Stimulated activated CD4-positive, alpha-beta T cell treated with anti-CD3 and anti-CD28 coated beads, TNF-alpha, amount 100 ng/mL, for 4 hours (primary cell): ENCODE measurements at regions not wholly inside any gene's neighbourhood (a gene's known extent, or its start where the extent isn't known, plus 50 kb on each side); places are given as distances from the start of the nearest gene placed in this dataset.

Source experiments
- DNase-seq, 3 experiments: peaks; one replicate each; pipeline ENCODE4 v3.0.0-alpha.2; 2020; ENCODE audit warnings: low read depth in 3 of 3

GRCh38 chr3:41037651-41038334 is 161.5 kb upstream of the CTNNB1 start:
- DNase-seq: no peak

DNA sequence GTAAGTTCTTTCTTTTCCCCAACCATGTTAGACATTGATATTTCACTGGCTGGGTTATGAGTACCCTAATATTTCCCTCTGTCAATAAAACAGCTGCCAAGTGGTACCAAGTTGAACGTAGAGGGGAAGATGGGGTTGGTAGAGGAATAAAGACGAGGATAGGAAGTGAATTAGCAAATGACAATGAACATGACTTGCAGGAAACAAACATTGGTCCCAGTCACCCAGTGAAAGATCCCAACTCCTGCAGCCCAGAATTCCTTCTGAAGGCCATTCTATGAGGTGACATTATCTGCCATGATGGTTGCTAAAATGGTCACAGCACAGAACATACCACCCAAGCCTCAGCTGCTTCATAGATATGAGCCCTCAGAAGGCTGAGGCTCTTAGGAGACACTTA is 159.0 kb upstream of the CTNNB1 start:
- DNase-seq: no peak

DNA sequence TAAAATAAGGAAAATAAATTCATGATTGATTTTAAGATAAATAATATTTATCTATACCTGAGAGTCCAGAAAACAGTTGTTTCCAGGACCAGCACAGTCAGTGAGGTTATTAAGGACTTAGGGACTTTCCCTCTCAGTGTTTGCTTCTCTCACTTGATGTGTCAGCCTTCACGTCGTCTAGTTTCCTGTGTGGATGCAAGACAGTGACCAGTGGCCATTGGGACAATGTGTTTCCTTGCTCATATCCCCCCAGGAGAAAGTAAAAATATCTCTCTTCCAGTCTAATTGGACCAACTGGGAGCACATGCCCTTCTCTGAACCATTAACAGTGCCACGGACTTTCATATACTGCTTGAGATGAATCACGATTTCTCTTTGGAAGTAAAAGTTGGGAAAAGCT is 157.8 kb upstream of the CTNNB1 start:
- DNase-seq: no peak

- no peak for DNase-seq
These were observed 157.4 kb upstream of the CTNNB1 start for GRCh38 chr3:41041899-41042298.

DNA sequence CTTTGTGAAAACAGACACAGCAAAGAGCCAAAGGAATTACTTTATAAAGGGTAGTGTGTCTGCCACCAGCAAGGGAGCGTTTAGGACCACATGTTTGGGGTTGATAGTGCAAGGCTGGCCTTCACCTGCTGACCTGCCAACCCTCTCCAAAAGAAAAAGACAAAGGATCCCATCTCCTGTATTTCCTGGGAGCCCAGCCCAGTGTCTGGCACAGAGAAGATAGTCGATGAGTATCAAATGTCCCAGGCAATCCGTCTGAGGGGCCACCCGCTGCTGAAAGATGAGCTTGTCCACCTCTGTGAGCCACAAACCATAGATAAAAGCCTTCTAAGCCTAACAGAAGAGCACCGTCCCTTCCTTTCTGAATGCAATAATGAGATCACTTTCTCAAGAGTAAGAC is 154.8 kb upstream of the CTNNB1 start:
- no peak for DNase-seq

DNA sequence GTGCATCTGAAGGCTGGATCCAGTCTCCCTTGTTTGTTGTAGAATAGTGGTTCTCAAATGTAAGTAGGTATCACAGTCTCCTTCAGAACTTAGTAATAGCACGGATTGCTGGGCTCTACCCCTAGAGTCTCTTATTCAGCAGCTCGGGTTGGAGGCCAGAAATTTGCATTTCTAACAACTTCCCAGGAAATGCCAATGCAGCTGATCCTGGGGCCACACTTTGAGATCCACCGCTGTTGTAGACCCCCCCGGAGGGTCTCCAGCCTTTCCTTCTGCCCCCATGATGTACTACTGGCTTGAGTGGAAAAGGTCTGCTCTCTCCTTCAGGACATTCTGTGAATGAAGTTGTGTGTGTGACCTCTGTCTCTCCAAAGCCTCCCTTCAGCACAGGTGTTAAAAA is 153.8 kb upstream of the CTNNB1 start:
- DNase-seq: no peak

DNA sequence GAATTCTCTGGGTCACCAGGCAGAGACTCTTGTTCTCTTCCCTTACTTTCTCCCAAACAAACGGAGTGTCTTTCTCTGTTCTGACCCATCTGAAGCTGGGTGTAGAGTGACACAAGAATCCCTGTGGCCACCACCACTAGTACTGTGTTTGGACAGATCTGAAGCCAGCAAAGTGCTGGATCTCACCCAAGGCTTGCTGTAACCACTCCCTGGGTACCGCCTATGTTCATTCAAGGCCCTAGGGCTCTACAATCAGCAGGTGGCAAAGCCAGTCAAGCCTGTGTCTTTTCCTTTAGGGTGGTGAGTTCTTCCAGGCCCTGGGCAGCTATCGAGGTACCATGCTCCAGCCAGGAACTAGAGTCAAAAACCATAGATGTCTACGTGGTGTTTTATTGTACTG is 149.2 kb upstream of the CTNNB1 start:
- DNase-seq: no peak

DNA sequence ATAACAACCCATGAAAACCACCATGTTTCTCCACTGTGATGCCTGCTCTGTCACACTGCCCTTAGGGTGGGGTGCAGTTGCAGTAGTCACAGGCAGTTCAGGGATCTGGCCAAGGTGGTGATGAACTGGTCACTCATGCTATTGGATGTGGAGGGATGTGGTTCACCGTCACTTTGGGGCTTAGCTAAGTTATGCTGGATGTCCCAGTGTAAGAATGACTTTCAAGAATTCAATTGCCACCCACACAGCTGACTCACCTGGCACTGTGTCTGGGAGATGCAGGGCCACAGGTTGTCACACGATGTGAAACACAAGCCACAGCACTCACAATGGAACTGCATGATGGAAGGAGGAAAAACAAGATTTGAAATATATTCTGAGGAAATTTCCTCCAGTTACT is 146.1 kb upstream of the CTNNB1 start:
- no peak for DNase-seq

GRCh38 chr3:41060106-41060505 is 139.2 kb upstream of the CTNNB1 start:
- no peak for DNase-seq

GRCh38 chr3:41064070-41064469 is 135.2 kb upstream of the CTNNB1 start:
- no peak for DNase-seq

DNA sequence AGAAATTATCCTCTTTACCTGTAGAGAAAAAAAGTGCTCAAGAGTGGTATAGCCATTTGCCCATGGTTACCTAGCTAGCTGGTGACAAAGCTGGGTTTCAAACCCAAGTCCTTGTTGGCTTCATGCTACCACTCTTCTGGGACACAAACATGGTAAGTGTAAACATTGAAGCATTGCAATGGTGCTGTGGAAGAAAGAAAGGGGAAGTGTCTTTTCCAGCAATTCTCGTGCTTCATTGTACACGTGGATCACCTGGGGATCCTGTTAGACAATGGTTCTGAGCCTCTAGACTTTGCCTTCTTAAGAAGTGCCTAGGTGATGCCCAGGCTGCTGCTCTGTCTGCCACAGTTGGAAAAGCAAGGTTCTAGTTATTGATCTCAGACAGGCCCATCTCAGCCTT is 134.8 kb upstream of the CTNNB1 start:
- DNase-seq: no peak

DNA sequence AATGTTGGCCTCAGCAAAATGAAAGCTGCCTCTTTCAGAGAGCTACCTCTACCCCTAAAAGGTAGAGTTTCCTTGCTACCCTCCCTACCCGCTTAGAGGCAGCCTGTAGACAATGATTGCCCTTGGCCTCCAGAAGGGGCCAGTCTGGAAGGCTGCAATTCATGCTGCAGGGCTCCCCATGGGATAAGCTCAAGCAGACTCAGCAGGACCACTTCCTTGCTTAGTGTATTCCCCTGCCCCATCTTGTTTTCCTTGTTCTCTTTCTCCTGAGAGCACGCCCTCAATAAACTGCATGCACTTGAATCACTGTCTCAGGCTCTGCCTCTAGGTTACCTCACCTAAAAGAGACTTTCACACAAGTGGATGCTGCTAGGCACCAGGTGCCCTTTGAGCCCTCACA is 134.0 kb upstream of the CTNNB1 start:
- DNase-seq: no peak

DNA sequence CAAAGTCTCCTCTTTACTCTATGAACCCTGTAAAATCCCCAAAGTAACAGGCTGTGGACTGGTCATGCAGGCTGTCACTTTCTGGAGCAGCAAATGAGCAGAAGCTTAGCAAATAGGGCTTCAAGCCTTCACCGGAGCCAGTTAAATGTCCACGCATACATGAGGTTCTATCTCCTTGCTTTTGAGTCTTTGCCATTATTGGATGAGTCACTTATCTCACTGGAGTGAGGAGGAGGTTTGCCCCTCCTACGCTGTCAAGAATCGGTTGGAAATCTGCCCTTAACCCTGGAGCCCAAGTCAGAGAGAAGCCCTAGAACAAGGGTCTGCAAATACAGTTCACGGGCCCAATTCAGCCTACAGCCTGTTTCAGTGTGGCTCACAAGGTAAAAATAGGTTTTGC is 126.1 kb upstream of the CTNNB1 start:
- no peak for DNase-seq

DNA sequence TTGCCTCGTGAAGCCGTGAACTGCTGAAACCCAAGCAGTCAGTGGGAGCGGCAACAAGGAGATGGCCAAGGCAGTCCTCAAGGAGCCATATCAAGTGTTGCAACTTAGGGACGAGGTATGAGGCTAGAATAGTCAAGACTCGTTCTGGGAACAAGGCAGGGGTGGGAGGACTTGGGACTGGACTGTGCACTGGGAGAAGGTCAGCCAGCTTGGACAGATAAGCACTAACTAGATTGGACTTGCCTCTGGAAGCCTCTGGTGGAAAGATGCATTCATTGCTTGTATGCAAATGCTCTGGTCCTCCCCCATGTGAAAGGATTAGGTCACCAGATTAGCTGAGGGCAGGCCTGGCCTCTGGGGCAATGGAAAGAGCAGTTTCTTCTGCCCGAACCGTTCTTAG is 123.3 kb upstream of the CTNNB1 start:
- DNase-seq: no peak

DNA sequence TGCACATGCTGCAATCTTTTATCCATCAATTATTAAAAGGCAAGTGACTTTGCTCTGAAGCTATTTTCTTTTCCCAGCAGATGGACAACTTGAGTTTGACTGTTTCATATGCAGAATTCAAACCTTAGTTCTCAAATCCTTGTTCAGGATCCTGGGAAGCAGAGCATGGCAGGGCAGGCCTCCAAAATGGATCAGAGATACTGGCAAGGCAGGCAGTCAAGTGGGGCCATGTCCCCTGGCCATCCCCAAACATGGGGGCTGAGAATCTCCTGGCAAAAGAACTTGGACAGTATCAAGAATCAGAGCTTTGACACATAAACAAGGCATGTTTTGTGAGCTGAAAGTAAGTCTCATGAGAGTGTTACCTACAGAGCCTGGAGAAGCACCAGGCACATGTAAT is 122.9 kb upstream of the CTNNB1 start:
- DNase-seq: no peak

DNA sequence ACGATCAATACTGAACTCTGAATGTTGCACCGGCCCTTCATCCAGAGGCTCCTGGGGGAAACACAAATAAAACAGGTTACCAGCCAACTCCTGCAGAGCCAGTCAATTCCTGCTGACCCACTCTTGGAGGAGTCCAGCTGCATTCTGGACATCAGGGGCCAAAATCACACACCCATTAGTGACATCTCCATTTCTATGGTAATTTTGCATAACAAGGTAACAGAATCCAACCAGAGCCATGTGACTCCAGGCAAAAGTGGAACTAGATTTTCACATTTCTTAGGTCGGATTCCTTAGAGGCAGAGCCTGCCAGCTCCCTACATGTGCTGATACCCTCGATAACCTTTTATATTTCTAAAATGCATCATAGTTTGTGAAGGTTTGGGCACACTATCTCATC is 119.2 kb upstream of the CTNNB1 start:
- DNase-seq: no peak

DNA sequence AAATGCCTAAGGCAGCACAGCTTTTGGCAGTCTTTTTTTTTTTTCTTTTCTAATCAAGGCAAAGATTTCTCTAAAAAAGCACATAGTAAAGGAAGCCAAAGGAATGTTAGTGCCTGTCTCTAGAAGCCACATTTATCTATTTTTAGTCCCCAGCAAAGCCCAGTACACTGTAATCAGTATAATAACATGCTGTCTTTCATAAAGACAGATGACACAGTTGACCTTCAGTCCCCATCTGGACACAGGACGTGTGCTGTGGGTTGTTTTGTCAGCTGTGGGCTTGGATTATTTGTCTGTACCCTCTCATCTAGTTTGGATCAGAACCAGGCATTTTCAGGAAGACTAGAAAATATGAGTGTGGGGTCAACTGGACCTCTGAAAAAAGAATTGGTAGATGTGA is 110.4 kb upstream of the CTNNB1 start:
- no peak for DNase-seq

- no peak for DNase-seq
These were observed 109.7 kb upstream of the CTNNB1 start for GRCh38 chr3:41089566-41089965.

DNA sequence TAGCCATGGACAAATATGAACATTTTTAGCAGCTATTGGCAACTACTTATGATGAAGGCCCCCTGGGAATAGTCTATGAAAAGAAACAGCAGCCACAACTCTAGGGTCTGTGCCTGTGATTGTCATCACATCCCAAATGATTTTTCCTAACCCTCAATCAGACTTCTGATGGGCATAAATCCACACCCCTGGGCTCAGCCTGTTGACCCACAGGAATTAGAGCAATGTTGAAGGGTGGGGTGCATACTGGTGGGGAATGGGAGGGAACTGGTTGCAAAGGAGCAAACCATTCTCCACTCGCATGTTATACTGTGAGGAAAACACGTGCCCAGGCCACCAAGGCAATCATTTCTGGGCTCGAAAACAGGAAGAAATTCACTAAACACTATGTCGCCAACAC is 106.5 kb upstream of the CTNNB1 start:
- no peak for DNase-seq

DNA sequence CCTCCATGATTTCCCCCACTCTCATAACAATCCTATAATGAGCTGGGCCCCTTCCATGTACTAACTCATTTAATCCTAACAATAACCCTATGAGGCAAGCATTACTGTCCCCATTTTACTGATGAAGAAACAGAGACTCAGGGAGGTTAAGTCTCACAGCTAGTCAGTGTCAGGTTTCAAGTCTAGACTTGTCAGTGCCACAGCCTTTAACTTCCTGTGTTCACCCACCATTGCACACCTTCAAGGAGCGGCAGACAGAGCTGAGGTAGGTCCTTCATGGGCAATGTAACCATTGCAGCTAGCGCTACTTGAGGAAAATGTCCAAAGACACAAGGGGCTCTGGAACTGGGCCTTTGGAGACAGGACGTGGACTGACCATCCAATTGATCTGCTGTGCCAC is 105.8 kb upstream of the CTNNB1 start:
- DNase-seq: no peak

GRCh38 chr3:41094351-41094750 is 105.0 kb upstream of the CTNNB1 start:
- no peak for DNase-seq

DNA sequence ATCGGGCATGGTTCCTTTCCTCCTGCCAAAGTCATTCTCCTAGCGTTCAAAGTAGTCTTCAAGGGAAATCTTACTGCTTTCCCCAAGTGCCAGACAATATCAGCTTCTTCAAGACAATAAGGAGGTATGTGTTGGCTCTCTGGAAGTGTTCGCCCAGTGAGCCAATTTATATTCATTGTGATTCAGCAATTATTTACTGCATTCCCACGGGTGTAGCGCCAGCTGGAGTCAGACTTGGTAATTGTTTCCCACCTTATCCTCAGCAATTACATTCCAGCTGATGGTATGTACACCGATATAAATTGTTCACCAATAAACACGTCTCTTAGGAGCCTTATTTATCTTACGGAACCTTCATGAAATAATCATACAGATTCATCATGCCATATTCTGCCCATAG is 103.6 kb upstream of the CTNNB1 start:
- no peak for DNase-seq

- no peak for DNase-seq
These were observed 101.3 kb upstream of the CTNNB1 start for GRCh38 chr3:41097896-41098496.

DNA sequence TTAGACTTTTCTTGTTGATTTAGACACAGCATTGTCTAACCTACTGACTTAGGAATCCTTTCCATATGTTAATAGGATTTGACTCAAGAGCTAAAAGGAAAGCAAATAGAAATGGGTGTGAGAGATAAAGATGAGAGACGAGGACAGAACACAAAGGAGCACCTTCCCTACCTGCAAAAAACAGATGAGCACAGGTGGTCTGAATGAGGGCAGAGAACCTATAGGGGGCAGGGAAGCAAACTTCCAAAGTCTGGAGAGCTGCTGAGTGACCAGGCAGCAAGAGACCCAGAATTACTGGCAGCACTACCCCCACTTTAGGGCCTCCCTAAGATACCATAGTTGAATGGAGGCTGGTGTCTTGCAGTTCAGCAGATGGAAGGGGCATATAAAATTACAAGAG is 98.1 kb upstream of the CTNNB1 start:
- DNase-seq: no peak
